Germinal center (tissue), 1 donor: ENCODE measurements at regions not wholly inside any gene's neighbourhood (a gene's known extent, or its start where the extent isn't known, plus 50 kb on each side); places are given as distances from the start of the nearest gene placed in this dataset.
"Not testable (repeated sequence)": the region's sequence is repeated elsewhere in the genome, so short reads cannot be mapped to it uniquely, and the experiment has no call there.

Experiments used
- DNase-seq: peaks from one replicate; pipeline ENCODE4 v3.0.0; 2012; ENCODE audit warnings: mixed read lengths, low spot score

DNA sequence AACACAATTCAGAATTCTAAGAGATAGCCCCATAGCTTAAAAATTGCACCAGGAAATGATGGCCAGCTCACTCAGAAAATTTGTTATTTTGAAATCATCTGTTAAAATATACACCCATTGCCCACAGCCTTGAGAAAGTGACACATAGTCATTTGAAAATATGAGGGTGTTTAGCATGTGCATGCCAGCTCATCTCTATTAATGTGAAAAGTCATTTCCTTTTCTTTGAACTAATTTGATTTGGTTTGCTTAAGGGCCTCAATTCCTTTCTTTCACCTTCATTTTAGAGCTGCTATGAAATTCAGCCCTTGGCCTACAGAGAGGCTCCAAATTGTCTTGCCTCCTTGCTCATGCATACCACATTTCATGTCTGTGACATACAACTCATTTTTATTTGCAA, 241.4 kb downstream of the PHLDA1 start:
- no peak for DNase-seq

DNA sequence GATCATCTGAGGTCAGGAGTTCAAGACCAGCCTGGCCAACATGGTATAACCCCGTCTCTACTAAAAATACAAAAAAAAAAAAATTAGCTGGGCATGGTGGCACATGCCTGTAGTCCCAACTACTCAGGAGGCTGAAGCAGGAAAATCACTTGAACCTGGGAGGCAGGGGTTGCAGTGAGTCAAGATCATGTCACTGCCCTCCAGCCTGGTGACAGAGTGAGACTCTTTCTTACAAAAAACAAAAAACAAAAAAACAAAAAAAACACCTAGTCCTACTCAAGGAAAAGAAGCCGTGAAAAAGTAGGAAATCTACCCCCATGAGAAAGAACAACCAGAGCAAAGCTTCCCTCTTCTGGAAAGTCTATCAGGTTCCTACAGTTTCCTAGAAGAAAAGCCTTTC, 244.4 kb downstream of the PHLDA1 start:
- not testable (repeated sequence) for DNase-seq

DNA sequence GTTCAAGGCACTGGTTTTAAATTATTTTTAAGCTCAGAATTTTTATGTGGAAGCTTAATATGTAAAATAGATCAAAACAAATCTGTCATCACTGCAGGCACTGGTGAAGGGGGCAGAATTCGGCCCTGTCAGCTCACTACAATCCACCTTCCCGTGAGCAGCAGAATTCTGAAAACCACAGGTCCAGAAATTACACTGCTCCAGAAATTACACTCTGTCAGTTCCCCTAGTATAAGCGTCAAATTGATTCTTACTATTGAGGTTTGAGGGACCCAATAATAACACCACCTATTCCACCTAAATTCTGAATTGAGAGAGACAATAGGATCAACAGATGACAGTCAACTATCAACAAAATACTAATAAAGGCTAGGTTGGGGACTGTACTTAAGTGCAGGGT, 245.5 kb downstream of the PHLDA1 start:
- no peak for DNase-seq

DNA sequence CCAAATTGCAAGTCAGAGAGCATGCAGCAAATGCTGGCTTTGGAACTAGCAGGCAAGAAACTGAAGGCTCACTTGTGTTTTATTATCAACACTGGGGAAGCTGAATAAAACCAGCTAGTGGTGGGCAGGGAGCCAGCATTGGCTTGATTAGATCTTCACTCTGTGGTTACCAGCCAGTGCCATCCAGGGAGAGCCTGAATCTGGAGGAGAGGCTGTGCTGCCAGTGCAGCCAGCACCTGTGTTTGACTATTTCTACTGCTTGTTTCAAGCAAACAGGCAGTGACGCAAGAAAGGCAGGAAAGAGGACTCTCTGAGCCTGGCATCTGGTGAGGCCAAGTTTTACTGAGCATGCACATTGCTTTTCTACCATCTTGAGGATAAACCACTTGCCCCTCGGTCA, 247.0 kb downstream of the PHLDA1 start:
- DNase-seq = no peak

DNA sequence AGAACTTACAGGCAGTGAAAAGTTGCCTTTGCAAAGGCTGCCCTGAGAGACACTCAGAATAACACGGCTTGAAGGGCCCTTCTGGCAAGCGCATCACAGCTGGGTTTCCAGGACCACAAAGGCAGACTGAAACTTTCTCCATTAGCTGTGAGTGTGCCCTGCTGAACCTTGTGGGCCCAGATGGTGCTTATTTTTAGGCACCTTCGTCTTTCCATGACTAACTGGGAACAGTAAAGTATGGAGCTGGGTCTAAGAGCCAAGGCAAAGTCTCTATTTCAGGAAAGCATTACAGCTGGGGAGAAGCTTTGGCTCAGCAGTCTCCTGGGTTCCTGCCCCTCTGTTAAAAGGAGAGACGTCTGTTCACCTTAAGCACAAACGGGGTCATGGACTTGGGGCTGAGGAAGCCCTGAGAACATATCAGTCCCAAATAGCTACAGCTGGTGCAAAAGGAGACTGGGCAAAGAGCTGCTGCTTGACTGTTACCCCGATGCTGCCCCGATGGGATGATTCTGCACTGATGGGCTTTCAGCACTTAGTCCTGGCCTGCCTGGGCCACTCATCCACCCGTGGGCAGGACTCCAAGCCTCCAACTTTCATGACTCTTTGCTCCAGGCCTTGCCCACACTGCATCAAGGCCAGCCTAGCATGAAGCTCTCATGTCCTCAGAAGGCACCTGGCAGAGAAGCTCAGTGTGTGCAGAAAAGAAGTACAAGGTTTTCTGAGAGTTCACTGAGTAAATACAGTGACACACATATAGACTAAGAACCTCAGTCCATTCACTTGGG, 248.3 kb downstream of the PHLDA1 start:
- DNase-seq = no peak

DNA sequence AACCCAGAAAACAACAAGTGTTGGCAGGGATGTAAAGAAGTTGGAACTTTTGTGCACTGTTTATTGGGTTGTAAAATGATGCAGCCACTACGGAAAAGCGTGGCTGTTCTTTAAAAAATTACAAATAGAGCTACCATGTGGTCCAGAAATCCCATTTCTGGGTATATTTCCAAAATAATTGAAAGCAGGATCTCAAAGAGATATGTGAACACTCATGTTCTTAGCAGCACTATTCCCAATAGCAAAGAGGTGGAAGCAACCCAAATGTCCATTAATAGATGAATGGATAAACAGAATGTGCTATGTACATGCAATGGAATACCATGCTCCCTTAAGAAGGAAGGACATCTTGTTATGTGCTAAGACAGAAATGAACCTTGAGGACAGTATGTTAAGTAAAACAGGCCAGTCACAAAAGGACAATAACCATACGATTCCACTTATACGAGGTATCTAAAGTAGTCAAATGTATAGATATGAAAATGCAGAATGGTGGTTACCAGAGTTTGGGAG, 249.5 kb downstream of the PHLDA1 start:
- no peak for DNase-seq

DNA sequence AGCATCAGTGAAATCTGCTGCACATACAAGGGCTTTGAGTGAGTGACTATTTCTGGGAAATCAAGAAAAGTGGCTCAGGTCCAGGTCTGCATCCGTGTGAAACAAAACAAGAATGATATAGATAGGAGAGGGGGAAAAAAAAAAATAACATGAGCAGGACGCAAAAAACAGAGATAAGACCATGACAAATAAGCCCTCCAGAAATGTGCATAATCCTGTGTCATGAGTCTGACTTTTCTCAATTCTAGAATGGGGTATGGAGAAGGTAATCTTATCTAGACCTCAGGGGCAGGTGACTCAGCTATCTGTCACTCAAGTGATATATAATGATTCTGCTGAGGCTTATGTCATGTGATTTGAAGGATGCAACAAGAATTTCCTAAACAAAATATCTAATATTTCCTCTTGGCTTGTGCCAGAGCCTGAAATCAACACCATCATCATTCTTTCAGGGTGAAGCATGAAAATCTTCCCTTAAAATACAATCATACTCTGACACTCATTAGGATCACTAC, 250.0 kb downstream of the PHLDA1 start:
- no peak for DNase-seq

DNA sequence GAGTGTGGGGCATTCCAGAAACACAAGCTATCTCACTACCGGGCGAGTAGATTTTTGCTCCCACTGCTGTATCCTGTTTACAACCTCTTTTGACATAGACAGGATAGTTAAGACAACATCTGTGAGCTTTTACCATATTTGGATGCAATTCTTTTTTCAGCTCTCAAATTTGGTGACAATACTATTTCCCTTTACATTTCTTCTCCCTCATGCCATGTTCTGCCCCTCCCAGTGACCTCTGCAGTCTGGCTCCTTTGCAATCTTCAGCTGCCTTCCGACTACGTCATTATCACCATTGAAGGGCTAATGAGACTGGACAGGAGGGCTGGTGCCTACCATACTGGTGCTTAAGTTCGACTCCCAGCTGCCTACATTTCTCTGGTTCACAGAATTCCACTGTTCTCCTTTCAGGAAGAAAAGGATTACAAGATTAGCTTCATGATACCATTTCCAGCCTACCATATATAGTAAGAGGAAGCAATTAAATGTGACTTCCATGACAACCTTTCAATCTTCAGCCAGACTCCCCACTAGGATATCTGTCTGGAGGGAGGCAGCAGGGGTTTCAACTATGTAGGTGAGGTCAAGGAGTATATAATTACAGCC, 251.6 kb downstream of the PHLDA1 start:
- no peak for DNase-seq

DNA sequence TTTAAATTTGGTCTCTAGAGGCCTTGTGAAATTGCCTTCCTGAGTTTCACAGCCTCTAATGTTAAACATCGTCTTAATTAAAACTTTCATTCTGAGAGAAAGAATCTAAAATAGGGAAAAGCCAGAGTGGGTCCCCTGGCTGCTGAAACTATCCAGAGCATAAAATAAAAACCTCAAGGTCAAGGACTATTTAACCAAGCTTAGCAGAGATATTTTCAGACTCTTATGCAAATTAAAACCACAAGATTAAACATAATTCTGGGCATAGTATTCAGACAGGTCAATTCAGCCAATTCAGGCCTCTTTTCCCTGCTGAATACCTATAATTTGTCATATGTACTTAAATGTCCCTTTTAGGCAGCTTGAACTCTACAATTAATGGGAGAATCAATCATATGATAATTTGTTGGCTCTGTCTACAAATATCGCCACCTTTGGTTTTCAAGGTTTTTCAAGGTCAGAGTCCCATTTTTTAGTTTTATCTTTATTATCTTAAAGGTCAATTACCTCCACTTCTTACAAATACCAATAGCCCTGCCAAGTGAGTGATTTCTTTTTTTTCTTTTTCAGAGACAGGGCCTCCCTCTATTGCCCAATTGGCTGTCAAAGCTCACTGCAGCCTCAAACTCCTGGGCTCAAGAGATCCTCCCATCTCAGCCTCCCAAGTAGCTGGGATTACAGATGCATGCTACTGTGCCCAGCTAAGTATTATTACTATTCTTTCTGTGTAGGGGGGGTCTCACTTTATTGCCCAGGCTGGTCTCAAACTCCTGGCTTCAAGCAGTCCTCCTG, 257.1 kb downstream of the PHLDA1 start:
- DNase-seq = no peak

DNA sequence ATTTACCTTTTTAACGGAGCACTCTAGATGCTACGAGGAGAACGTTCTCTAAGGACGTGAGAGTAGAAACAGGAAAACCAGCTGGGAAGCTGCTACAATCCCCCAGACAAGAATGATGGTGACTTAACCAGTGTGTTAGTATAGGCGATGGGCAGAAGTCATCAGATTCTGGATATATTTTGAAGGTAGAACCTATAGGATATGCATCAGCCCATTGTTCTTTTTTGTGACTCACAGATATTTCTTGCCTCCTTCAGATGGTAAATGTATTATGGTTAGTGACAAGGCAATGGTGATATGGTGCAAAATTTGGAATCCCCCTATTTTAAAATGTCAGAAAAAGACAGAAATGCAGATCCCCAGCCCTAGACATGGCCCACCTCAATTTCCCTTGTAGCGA, 258.2 kb downstream of the PHLDA1 start:
- no peak for DNase-seq

DNA sequence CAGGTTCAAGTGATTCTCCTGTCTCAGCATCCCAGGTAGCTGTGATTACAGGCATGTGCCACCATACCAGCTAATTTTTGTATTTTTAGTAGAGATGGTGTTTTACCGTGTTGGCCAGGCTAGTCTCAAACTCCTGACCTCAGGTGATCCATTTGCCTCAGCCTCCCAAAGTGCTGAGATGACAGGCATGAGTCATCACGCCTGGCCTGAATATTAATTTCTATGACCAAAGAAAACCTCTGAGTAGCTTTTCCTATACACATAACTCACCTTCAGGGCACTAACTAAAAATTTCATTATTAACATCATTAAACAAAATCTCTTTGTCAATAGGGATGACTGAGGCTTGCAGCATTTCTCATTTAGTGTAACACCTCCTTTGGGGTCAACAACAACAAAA, 259.6 kb upstream of the KRR1 start:
- no peak for DNase-seq

DNA sequence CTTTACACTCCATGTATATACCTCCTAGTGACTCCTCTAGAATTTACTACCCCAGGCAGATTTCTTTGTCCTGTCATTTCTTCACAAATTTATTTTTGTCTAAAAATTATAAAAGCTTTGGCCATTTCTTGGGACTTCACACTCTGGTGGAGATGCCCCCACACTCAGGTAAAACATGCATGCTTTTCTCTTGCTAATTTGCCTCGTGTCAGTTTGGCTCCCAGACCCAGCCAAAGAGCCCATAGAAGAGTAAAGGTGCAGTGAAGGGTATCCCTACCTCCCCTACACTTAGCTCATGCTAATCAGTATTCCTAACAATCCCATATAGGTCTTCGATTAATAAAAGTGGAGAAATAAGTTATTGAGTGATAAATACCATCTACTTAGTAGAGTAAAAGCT, 256.5 kb upstream of the KRR1 start:
- no peak for DNase-seq

DNA sequence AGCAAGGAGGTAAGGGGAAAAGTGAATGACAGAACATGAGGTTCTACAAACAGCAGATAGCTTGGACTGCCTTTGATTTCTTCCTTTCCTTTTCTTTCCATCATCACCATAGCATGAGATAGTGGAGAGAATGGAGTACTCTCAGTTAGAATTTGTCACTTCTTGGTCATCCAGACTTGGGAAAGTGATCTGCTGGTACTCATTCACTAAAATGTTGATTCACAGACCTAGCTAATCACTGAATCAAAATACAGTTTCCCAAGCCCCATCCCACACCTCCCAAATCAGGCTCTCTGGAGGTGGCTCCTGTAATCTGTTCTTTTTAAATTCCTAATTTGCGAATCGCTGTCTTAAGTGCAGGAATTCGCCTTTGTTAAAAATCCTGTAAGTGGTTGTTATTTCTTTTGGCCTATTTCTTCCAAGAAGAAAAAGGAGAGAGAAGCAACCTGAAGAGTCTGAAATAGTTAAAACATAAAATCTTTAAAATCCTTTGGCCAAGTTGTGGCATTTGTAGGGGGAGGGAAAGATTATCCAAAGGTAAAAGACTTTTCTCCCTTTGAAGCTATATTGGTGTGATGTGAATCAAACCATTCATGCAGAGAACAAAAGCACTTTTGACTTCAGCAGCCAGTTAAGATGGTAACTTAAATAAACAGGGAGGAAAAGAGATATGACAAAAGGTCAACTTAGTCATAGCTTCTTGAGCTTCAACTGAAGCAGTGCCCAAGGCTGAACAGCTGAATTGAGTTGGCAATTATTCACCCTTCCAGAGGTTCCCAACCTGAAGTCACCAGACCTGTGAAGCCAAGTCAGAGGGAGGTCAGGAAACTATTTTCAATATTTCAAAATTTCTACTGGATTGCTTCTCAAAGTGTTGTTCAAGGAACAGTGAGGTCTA, 255.1 kb upstream of the KRR1 start:
- DNase-seq = no peak

DNA sequence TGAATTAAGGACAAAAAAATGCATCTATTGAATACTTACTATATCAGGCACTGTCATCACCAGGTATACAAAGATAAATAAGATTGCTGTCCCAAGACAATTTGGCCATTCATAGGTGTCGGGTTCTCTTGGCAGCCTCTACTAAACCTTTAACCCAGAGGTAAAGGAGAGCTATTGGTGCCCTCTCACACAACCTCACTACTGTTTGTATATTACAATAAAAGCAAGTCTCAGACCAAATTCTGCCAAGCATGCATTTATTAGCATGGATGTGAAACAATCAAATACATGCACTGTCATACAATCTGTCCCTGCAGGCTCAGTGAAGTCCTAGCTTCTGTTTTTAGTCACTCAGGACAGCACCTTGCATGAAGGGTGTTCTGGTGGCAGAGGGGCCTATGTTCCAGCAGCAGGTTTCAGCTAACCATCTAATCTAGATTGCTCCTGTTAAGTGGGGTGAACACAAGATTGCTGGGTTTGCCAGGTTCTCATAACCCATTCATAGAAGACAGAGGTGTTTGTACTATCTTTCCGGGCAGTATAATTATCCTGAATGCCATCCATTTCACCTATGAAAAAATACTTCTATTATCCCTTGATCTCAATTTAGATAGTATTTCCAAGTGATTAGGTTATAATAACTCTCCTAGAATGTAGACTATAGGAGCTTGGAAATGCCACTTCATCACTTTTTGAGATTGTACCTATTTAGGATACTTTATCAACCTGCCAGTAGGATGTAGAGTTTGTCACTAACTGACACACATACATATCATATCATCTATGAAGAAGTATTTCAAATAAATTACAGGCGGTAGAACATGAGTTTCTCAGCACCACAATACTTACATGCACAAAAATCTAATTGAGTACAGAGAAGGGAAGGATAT, 254.0 kb upstream of the KRR1 start:
- no peak for DNase-seq

DNA sequence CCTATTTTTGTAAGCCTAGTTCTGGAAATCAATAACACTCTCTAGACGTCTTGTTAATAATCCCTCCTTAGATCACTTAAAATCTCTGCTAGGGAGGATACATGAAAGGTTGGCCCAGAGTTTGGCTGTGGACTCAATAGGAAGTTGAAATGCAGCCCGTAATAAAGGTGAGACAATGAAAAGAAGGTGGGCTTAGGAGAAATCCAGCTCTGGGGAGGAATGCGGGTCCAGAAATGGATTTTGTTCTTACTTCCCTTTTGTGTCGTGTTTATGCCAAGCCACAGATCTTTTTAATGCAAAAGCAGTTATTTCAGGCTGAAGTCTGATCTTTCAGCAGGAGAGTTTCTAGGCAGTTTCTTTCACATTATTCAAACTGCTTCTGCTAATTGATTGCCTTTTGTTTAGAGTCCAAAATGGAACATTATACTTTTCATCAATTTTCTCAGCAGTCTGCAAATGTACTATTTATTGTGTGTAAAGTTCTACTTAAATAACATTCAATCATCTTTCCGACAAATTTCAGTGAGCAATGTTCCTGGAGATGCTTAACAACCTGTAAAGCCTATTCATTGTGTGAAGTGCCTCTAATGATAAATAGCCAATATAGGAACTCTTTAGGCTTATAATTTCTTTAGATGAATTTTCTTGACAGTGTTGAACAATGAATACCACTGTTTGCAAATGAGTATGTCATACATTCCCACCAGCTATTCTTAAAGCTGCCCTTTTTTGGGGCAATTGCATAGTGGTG, 252.9 kb upstream of the KRR1 start:
- no peak for DNase-seq

DNA sequence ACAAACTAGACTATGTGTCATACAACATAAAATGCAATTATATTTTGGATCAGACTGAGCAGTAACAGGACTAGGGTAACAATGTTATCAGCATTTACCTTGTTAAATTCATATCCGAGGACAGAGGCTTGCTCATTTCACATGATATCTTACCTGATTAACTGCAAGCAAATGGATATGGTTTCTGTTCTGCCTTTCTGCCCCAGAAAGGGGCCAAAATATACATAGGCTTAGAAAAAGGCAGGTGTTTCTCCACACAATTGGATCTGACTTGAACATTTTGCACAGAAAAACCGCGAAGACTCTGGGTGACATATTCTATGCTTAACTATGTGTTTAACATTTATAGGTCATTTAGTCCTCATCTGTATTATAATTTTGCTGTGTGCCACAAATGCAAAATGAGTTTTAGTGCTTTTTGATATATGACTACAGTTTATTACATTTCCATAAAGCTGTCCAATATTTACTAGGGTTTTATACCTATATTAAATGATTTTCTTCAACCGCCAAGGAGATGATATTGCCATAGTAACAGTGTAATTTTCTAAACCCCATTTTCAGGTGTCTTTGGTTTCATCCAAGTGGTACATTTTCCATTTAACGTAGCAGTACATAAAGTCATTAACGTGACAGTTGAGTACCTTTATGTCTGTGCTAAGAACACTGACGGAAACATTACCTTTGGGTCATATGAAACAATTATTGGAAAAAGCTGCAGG, 249.3 kb upstream of the KRR1 start:
- no peak for DNase-seq

DNA sequence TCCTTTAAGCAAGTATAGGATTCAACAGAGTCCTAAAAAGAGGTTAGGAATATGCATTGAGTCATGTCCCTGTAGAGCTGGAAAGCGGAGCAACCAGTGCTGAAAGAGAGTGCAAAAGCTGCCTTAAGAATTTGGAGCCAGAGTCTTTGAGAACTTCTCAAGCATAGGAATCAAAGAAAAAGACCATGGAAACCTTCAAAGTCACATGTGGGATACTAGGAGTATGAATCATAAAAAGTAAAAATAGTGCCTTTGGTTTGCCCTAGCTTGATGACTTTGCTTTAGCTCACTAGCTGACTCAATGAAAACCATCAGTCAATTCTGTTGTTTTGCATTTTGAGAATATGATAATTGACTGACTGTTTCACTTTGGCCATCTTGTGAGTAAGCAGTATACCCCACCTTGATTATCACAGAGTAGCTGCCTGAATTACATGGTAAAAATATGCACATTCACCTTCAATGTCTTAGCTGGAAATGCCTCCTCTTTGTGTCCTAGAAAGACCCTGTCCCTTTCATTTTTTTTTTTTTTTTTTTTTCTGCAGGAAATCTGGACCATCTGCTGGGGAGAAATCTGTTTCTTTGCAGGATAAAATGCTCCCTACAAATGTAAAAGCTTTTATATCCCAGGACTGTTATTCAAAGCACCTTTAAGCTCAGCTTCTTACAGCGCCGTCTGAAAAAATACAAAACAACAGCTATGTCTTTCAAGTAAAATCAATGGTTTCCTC, 248.6 kb upstream of the KRR1 start:
- no peak for DNase-seq

DNA sequence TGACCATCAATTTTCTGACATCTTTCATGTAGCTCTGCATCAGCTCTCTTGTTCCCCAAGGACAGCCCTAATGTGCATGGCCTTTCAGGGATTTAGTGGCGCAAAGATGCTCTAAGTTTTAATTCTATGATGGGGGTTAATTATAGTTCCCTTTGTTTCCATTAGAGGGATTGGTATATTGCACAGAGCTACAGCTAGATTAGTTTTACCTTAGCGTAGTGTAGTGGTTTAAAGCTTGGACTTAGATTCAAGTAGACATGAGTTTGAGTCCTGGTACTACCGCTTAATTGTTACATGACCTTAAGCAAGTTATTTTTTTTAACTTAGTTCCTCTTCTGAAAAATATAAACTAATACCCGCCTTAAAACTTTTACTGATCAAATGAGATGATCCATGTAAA, 247.8 kb upstream of the KRR1 start:
- DNase-seq = no peak

DNA sequence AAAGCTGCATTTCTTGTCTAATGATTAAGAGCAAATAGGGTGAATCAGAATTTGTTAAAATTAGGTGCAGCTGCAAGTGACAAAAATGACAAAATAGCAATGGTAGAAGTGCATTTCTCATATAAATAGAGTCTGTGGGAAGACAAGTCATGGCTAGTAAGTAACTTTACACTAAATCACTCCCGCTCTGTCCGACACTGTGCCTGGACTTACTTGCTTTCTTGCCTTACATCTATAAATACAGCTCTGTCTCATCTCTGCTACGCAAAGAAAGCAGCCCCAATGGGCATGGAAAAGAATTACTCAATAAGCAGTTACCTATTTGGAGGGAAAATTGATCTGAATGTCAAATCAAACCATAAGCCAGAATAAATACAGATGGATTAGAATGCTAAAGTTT, 245.4 kb upstream of the KRR1 start:
- DNase-seq = no peak
